NCI-H526 (cell line): ENCODE measurements at regions not wholly inside any gene's neighbourhood (a gene's known extent, or its start where the extent isn't known, plus 50 kb on each side); places are given as distances from the start of the nearest gene placed in this dataset.
"Not testable (repeated sequence)": the region's sequence is repeated elsewhere in the genome, so short reads cannot be mapped to it uniquely, and the experiment has no call there.

Source experiments
- DNase-seq, 2 experiments: peaks; one replicate each; lab custom pipeline; 2025; lab: John Stamatoyannopoulos, UW

DNA sequence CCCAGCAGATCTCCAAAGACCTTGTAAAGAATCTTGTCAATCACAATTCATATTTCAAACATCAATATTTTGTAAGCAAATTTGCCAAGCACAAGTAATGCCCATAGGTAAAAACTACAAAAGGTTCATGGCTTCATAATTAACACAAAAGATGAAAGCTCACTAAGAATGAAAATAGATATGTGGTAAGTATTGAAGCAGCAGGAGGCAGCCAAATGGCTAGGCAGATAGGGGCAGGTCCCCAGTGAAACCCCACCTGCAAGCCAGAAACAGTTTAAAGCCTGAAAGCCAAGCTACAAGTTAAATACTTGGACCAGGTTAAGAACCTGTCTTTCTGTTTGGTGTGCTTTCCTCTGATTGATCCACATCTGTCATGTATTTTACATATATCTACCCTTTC is 942.6 kb upstream of the SPRY2 start:
- no peak for DNase-seq

DNA sequence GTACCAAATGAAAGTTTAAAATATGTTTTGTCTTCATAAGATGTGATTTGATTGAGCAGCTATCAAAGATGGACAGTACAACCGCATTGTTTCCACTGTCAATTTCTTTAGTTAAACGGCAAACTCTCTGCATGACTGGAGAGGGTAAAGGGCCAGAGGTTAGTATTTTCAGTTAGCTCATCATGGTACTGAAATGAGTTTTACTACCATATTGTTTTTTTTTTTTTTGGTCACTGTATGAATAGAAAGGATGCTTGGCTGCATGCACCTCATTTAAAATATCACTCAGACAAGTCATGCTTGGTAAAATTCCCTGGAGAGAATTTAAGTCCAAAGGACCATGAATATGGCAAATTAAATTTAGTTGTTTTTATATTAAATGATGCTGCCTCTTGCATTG is 942.1 kb upstream of the SPRY2 start:
- DNase-seq, result no peak

GRCh38 chr13:81275666-81276258 is 934.8 kb upstream of the SPRY2 start:
- DNase-seq, result peak in 1 of 2 experiments; percentile 26

DNA sequence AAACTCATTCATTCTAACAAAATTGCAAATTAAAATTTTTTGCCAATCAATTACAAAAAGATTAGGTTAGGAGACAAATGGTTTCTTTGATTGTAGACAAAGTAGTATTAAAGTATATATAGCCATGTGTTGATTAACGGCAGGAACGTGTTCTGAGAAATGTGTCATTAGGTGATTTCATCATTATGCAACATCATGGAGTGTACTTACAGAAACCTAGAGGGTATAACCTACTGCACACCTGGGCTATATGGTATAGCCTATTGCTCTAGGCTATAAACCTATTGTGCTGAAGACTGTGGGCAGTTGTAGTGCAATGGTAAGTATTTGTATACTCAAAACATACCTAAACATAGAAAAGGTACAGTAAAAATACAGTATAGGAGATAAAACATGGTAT is 906.8 kb upstream of the SPRY2 start:
- no peak for DNase-seq

DNA sequence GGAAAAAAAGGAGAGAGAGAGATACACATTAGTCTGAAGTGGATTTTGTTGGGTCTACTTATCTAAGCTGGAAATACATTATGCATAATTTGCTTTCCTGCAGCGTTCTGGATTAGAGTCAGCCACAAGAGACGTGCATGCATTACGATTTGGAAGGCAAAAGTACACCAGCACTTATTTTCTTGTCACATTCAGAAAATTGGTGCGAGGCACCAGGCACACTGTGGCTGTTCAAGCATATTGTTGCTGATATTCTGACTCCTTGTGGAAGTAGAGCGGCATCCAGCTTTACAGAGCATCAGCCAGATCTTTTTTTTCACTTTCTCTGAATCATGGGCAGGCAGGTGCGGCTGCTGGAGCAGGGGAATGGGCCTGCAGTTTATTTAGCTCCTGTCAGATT is 905.6 kb upstream of the SPRY2 start:
- DNase-seq, result no peak

DNA sequence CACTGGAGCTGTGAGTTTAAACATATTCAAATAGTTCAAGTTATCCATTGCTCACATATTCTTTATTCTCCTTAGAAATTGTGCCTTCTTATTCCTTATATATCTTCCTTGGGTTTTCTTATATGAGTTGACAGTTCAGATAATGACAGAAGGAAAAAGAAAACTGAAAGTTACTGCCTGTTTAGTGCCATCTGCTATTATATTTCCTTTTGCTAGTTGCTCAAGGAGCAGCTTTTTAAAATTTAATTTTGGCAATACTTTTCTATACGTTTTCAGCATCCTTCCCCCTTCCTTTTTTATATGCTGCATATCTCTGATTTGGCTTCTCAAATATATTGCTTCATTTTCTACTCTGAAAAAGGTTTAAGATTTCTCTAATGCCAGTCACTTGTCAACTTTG is 903.1 kb upstream of the SPRY2 start:
- DNase-seq, result no peak

DNA sequence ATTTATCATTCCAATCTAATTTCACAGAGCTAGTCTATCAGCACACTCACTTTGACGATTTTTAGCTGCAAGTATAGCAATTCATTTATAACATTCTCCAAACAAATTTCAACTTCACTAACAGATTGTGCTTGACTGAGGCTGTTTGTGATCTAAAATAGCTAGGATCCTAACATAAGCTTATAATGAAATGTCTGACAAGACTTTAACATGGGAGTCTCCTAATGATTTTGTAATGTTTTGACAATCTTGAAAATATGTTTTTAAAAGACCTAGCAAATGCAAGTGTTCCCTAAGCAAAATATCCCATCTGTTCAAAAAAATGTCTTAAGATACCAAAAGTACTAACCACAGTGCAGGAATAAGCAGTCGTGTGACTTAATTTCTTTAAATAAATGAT is 889.5 kb upstream of the SPRY2 start:
- DNase-seq, result no peak

DNA sequence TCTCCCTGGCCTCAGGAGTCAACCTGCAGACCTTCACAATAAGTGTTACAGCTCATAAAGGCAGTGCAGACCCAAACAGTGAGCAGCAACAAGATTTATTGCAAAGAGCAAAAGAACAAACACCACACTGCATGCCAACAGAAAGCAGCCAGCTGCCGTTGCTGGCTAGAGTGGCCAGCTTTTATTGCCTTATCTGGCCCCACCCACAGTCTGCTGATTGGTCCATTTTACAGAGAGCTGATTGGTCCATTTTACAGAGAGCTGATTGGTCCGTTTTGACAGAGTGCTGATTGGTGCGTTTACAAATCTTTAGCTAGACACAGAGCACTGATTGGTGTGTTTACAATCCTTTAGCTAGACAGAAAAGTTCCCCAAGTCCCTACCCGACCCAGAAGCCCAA is 885.9 kb upstream of the SPRY2 start:
- not testable (repeated sequence) for DNase-seq

- DNase-seq, result no peak
Observed at GRCh38 chr13:81224209-81224833, 883.4 kb upstream of the SPRY2 start.

GRCh38 chr13:81223778-81224177 is 882.9 kb upstream of the SPRY2 start:
- DNase-seq, result no peak

GRCh38 chr13:81211713-81212112 is 870.8 kb upstream of the SPRY2 start:
- DNase-seq, result no peak

GRCh38 chr13:81207636-81208035 is 866.7 kb upstream of the SPRY2 start:
- no peak for DNase-seq

DNA sequence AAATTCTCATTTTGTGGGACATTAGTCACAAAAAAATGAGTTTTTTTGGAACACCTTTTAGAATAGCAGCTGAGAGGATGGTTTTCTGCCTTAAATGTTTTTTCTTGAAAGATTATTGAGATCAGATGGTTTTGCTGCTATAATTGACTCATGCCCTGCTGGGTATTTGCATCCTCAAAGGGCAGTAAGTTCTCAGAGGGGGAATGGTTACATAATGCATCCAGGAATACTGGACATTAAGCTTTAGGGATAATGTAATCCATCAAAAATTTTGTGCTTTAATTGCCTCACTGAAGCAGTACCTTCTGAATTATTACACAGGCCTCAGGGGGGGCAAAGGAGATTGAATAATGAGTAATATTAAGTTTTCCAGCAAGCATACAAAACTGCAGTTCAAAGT is 866.3 kb upstream of the SPRY2 start:
- DNase-seq, result no peak

- no peak for DNase-seq
Observed at GRCh38 chr13:81203783-81204182, 862.9 kb upstream of the SPRY2 start.

DNA sequence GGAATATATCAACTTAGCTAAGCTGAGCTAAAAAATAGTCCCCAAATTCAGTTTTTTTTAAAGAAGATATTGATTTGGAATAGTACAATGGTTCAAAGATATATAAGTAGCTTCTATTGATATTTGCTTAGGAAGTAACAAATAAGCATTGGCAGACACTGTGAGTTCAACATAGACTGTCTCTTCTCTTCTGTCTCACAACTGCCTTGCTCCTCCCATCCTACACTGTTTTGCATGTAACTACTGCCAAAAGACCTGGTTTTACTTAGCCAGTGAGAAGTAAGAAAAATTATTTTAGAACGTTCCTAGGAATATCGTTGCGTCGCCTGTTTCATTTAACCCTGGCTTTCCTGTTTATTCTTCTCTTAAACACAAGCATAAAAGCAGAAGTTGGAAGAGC is 859.0 kb upstream of the SPRY2 start:
- no peak for DNase-seq

DNA sequence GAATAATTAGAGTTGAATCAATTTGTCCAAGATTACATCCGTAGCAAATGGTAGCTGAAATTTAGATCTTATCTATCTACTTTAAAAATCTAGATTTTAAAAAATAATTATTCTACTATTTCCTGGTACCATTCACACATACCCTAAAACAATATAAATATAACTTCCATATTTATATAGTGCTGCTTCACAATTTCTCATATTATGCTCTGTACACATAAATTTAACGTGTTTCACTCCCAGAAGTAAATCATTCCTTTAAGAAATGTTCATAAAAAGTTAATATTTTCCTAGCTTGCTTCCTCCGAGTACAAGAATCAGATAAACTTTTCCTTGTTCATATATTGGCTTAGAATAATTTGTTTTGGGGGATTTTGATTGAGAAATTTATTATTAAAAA is 857.0 kb upstream of the SPRY2 start:
- no peak for DNase-seq

DNA sequence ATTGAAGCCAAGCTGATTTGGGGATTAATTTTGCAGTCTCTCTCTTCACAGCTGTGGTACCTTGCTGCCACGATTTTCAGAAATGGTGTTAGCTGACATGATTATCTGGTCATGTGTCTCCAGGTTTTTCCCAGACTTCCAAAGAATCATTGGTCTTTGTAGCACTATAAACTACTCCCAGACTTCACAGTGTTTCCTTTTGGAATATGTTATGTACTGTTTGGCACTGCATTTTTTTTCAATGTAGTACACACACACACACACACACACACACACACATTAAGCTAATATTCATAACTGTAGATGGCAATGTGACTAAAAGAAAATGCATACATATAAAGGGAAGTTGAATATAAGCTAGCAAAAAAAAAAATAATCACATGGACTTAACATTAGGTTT is 856.6 kb upstream of the SPRY2 start:
- no peak for DNase-seq

DNA sequence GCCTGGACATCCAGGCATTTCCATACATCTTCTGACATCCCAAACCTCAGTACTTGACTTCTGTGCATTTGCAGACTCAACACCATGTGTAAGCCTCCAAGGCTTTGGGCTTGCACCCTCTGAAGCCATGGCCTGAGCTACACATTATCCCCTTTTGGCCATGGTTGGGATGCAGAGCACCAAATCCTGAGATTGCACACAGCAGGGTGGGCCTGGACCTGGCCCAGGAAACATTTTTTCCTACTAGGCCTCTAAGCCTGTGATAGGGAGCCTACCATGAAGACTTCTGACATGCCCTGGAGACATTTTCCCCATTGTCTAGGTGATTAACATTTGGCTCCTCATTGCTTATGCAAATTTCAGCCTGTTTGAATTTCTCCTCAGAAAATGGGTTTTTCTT is 853.4 kb upstream of the SPRY2 start:
- DNase-seq, result no peak

DNA sequence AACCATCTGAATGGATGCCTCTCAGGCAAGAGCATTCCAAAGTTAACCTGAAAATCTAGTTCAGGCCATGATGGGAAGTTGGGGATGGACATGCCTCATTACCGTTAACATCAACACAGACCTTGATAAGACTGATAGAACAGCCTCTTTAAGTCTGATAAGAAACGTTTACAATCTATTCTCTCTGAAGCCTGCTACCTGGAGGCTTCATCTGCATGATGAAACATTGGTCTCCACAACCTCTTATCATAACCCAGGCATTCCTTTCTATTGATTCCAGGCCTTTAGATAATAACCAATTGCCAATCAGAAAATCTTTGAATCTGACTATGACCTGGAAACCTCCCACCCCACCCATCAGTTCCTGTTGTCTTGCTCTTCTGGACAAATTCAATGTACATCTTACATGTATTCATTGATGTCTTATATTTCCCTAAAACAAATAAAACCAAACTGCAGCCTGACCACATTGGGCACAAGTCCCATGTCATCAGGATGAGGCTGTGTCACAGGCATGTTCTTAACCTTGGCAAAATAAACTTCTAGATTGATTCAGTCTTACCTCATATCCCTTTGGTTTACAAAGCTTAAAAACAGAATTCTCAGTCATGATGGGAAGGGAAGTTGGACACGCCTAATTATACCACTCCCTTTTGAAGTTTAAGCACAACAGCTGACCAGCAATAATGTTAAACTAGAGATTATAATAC is 843.8 kb upstream of the SPRY2 start:
- DNase-seq, result no peak

GRCh38 chr13:81172603-81173002 is 831.7 kb upstream of the SPRY2 start:
- no peak for DNase-seq

DNA sequence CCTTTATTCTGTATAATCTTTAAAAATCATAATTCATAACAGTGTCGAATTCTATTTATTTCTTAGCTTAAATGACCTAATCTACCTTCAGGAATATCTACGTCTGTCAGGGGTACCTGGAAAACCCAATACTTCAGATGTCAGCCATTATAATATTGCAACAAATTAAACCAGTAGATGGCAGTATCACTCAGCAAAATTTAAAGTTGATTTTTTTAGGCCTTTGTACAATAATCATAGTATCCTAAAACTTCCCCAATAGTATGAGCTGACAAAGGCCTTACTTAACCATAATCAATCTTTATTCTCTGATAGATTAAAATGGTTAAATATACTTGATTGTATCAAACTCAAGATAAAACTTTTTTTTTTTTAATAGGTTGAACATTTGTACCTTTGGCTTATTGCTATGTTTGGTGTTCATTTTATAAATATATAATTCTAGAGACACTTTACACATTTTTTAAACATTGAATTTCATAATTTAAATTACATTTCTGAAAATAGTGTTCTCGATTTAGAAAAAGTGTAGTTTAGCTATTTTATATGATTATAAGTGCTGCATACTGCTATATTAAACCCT is 830.2 kb upstream of the SPRY2 start:
- peak; percentile 33 to 75 for DNase-seq

DNA sequence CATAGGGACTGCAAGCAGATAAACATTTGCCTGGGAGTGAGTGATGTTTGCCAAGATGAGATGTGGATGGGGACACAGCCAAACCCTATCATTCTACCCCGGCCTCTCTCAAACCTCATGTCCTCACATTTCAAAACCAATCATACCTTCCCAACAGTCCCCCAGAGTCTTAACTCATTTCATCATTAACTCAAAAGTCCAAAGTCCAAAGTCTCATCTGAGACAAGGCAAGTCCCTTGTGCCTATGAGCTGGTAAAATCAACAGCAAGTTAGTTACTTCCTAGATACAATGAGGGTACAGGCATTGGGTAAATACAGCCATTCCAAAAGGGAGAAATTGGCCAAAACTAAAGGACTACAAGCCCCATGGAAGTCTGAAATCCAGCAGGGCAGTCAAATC is 822.9 kb upstream of the SPRY2 start:
- DNase-seq, result not testable (repeated sequence)

DNA sequence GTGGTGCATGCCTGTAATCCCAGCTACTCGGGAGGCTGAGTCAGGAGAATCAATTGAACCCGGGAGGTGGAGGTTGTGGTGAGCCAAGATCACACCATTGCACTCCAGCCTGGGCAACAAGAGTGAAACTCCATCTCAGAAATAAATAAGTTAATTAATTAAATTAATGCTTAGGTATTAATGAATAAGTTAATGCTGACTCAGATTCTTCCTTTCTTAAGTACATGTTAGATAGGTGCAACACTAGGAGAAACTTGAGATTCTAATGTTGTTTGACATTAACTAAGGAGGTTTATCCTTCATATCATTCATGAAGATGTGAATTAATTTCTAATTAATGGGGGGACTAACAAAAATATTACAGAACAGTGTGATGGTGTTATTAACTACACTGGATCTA is 812.6 kb upstream of the SPRY2 start:
- no peak for DNase-seq
